GM12892 (cell line): ENCODE measurements at regions not wholly inside any gene's neighbourhood (a gene's known extent, or its start where the extent isn't known, plus 50 kb on each side); places are given as distances from the start of the nearest gene placed in this dataset.

Experiments used
- DNase-seq: peaks from one replicate; pipeline ENCODE4 v3.0.0; 2011; ENCODE audit not compliant: insufficient read length
- FAIRE-seq: peaks from 2 replicates; lab custom pipeline; 2011; peaks lifted over from hg19 to GRCh38; lab: Jason Lieb, UNC
- POLR2A ChIP-seq: IDR thresholded peaks from 2 replicates; pipeline ENCODE4 v1.6.1; 2011; ENCODE audit warnings: low read depth, low read length, control low read depth
- POLR2AphosphoS5 ChIP-seq: IDR thresholded peaks from 2 replicates; pipeline ENCODE4 v1.6.1; 2011; ENCODE audit warnings: low read depth, low read length, control low read depth
- TAF1 ChIP-seq: IDR thresholded peaks from 2 replicates; pipeline ENCODE4 v1.6.1; 2011; ENCODE audit warnings: low read depth, mild to moderate bottlenecking, control low read depth, low read length, borderline replicate concordance

- TF ChIP-seq TAF1: no peak
- no peak for TF ChIP-seq POLR2AphosphoS5
- TF ChIP-seq POLR2A: no peak
- FAIRE-seq (no peak), DNase-seq (no peak)
Measured at GRCh38 chr11:70567680-70568034, 169.3 kb downstream of the CTTN start.

- DNase-seq: no peak
- FAIRE-seq: no peak
- TF ChIP-seq POLR2A: no peak
- no peak for TF ChIP-seq TAF1
- TF ChIP-seq POLR2AphosphoS5: no peak
Measured at GRCh38 chr11:70568035-70568813, 169.9 kb downstream of the CTTN start.

- no peak for DNase-seq
- no peak for FAIRE-seq
- TF ChIP-seq TAF1 (no peak), POLR2AphosphoS5 (no peak), POLR2A (no peak)
Measured at GRCh38 chr11:70568814-70569617, 170.7 kb downstream of the CTTN start.

- no peak for TF ChIP-seq POLR2AphosphoS5
- no peak for TF ChIP-seq TAF1
- TF ChIP-seq POLR2A: no peak
- no peak for DNase-seq
- no peak for FAIRE-seq
Measured at GRCh38 chr11:70569618-70569890, 171.2 kb downstream of the CTTN start.

- FAIRE-seq (no peak), DNase-seq (no peak)
- TF ChIP-seq TAF1 (no peak), POLR2AphosphoS5 (no peak), POLR2A (no peak)
Measured at GRCh38 chr11:70569996-70570692, 171.8 kb downstream of the CTTN start.

GRCh38 chr11:70570693-70571395, 172.5 kb downstream of the CTTN start:
- TF ChIP-seq TAF1 (no peak), POLR2A (no peak), POLR2AphosphoS5 (no peak)

GRCh38 chr11:70572974-70573260, 174.6 kb downstream of the CTTN start:
- no peak for FAIRE-seq
- TF ChIP-seq POLR2AphosphoS5: no peak
- TF ChIP-seq TAF1: no peak
- no peak for TF ChIP-seq POLR2A
- no peak for DNase-seq

More at GRCh38 chr11:70570693-70571395, 172.5 kb downstream of the CTTN start:
- DNase-seq (no peak), FAIRE-seq (no peak)

GRCh38 chr11:70573701-70574151, 175.4 kb downstream of the CTTN start:
- FAIRE-seq (no peak), DNase-seq (no peak)
- TF ChIP-seq TAF1 (no peak), POLR2AphosphoS5 (no peak), POLR2A (no peak)

- DNase-seq (no peak), FAIRE-seq (no peak)
- TF ChIP-seq POLR2AphosphoS5 (no peak), POLR2A (no peak), TAF1 (no peak)
Measured at GRCh38 chr11:70574725-70575347, 176.5 kb downstream of the CTTN start.

GRCh38 chr11:70575396-70576060, 177.2 kb downstream of the CTTN start:
- FAIRE-seq: no peak
- TF ChIP-seq TAF1: no peak
- no peak for TF ChIP-seq POLR2AphosphoS5
- no peak for TF ChIP-seq POLR2A
- DNase-seq: no peak

- FAIRE-seq (no peak), DNase-seq (no peak)
- TF ChIP-seq TAF1 (no peak), POLR2A (no peak), POLR2AphosphoS5 (no peak)
Measured at GRCh38 chr11:70577258-70577603, 178.9 kb downstream of the CTTN start.

- DNase-seq: no peak
- TF ChIP-seq POLR2AphosphoS5: no peak
- TF ChIP-seq TAF1: no peak
- no peak for TF ChIP-seq POLR2A
- FAIRE-seq: no peak
Measured at GRCh38 chr11:70577948-70578347, 179.6 kb downstream of the CTTN start.
